ENCODE measurements at regions not wholly inside any gene's neighbourhood (a gene's known extent, or its start where the extent isn't known, plus 50 kb on each side); places are given as distances from the start of the nearest gene placed in this dataset.
"Not testable (repeated sequence)": the region's sequence is repeated elsewhere in the genome, so short reads cannot be mapped to it uniquely, and the experiment has no call there.

- not testable (repeated sequence) for DNase-seq
These were observed 143.8 kb downstream of the NUFIP1 start for GRCh38 chr13:44845281-44846058.

- DNase-seq, result no peak
These were observed 144.5 kb downstream of the NUFIP1 start for GRCh38 chr13:44844786-44845185.

DNA sequence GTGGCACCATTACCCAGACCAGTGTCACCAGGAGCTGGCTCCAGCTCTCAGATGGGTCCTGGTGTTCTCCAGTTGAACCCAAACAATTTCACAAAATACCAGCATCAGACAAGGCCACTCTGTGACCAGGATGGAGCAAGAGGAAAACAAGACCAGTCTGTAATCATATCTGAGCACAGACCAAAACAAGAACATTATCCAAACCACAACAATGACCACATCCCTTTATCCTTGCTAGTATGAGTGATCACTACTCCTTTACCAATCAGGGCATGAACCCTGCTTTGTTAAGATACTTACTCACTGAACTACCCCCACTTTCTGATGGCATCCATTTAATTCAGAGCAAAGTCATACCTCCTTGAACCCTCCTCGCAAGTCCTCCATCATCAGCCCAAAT lies 145.9 kb downstream of the NUFIP1 start:
- DNase-seq, result no peak

- DNase-seq, result no peak
These were observed 147.1 kb downstream of the NUFIP1 start for GRCh38 chr13:44842158-44842557.

- DNase-seq, result no peak
These were observed 149.1 kb downstream of the NUFIP1 start for GRCh38 chr13:44840131-44840530.

- no peak for DNase-seq
These were observed 152.0 kb downstream of the NUFIP1 start for GRCh38 chr13:44837250-44837649.

DNA sequence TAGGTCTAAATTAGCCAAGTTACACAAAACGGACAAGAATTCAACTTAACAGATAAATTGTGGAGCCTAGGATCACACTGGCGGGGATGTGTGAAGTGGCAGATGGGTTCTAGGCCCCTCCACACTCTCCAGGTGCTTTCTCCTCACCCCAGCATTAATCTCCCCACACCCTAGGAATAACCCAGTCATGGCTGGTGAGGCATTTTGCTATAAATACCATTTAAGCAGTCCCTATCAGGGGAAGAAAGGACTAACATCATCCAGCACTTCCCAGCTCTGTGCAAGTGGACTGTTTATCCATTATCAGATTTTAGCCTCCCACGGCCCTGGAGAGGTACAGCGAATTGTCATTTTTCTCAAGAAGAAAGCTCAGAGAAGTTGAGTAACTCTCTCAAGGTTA lies 154.9 kb downstream of the NUFIP1 start:
- DNase-seq, result no peak

GRCh38 chr13:44833626-44834025 lies 155.6 kb downstream of the NUFIP1 start:
- DNase-seq, result no peak

- no peak for DNase-seq
These were observed 156.1 kb downstream of the NUFIP1 start for GRCh38 chr13:44833139-44833538.

- DNase-seq, result no peak
These were observed 162.5 kb downstream of the NUFIP1 start for GRCh38 chr13:44826591-44827350.

DNA sequence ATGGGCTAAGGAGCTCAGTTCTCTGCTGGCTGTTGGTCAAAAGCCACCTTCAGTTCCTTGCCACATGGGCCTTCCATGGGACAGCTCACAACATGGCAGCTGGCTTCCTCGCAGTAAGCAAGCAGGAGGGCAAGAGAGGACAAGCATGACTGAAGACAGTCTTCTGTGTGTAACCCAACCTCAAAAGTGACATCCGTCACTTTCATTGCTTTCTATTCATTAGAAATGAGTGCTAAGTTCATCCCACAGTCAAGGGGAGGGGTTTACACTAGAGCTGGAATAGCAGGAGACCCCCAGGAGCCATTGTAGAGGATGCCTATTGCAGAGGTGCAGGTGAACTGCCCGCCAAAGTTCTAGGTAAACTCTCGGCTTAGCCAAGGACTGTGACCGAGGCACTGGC lies 163.3 kb downstream of the NUFIP1 start:
- DNase-seq, result no peak

- DNase-seq, result not testable (repeated sequence)
These were observed 165.7 kb downstream of the NUFIP1 start for GRCh38 chr13:44823555-44823954.

- DNase-seq, result no peak
These were observed 167.0 kb downstream of the NUFIP1 start for GRCh38 chr13:44822291-44822690.

DNA sequence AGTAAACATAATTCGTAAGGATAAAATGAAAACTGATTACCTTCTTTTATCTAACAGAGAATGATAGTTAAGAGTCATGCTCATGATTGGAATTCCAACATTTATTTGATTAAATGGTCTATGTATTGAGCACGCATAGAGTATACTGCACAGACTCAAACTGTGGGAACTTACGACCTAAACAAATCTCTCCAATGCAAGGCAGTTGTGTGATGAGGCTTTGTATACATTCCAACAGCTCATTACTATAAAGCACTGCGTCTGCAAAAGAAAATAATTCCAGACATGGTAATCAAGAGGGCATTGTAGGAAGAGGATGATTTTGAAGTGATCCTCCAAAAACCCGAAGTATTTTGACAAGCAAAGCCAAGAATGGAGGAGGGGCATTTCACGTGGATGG lies 169.5 kb downstream of the NUFIP1 start:
- no peak for DNase-seq

DNA sequence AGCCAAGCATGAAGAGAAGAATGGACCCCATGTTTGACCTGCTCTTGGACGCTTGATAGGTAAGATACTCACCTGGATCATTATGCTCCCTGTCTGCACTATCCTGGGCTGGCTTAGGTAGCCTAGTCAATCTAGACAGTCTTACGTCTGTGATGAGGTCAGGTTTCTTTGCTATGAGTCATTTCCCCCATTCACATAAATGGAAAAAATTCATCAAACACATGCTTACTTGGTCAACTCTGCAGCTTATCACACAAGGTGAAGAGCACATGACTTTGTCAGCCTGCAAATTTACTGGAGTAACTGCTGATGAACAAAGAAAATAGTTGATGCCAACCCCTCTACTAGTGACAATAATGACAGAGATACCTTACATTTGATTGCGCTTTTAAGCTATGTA lies 170.0 kb downstream of the NUFIP1 start:
- no peak for DNase-seq

- no peak for DNase-seq
These were observed 170.8 kb downstream of the NUFIP1 start for GRCh38 chr13:44818428-44818827.

DNA sequence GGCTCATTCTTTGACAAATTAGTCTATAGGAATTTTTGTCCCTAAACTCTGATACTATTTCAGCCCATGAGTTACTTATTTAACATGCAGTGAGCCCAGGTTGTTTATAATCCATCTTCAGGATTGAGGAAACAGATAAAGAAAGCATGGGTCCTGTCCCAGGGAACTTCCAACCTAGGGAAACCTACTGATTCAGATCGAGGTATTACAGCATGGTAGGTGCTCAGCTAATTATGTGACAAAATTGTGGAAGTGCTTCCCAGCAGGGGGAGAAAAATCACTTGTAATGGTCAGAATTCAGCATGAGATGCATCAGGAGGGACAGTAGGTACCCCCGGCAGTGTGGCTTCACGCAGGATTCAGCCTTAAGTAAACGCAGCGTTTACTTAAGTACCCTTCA lies 171.3 kb downstream of the NUFIP1 start:
- DNase-seq, result no peak

- DNase-seq, result no peak
These were observed 172.1 kb downstream of the NUFIP1 start for GRCh38 chr13:44817131-44817671.

- DNase-seq, result no peak
These were observed 172.6 kb downstream of the NUFIP1 start for GRCh38 chr13:44816701-44817100.

- no peak for DNase-seq
These were observed 173.6 kb downstream of the NUFIP1 start for GRCh38 chr13:44815623-44816022.

DNA sequence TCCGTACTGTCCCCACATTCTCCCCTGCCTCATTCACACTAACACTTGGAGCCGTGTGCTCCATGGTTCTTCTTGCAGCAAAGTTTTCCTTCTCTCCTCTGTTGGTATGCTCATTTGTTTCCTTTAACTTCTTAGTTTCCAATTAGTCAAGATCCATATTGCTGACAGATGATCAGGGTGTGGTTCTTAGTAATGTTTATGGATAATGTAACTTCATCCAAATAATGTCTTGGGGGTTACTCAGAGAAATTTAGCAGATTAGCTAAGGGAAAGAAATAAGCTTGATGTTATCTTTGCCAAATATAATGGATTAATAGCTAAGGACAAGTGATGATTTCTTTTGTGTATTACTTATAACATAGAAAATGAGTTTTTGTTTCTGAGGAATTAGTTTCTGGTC lies 174.4 kb downstream of the NUFIP1 start:
- DNase-seq, result no peak

DNA sequence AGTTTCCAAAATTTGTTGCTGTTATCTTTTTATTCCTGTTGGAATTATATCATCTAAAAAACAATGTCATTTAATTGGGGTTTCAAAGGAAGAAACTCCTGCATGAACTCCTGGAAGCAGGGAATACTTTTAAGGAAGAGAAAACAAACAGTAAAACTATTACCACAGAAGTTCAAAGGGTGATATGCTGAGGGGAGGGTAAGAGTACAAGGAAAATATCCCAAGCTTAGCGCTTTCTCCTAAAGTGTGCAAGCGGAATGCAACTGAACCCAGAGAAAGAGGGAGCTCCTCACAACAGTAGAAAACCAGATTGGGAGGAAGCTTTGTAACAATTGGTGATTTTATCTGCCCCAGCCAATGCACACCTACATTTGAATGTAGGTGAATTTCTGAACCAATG lies 175.1 kb downstream of the NUFIP1 start:
- no peak for DNase-seq

GRCh38 chr13:44812818-44813217 lies 176.5 kb downstream of the NUFIP1 start:
- no peak for DNase-seq

Measured in NCI-H2081 treated with DMSO at 0.1 percent for 48 hours (cell line).